A549 (cell line): ENCODE measurements at regions not wholly inside any gene's neighbourhood (a gene's known extent, or its start where the extent isn't known, plus 50 kb on each side); places are given as distances from the start of the nearest gene placed in this dataset.

ENCODE experiments used
- ATAC-seq, 2 experiments: fragments of 200-7000 bp in 1 of 2; fragments of >200 bp in 1 of 2; cut with Nextera tagmentation in 1 of 2; cut with Tn5 transposase in 1 of 2; 3 replicates each; pipeline versions ENCODE4 v1.8.0 to v1.9.1; 2018 to 2020; ENCODE audit warnings: mild to moderate bottlenecking in 1 of 2, moderate library complexity in 1 of 2
- CTCF ChIA-PET: fragments of 300-600 bp; sonication (Branson Sonifier 250); formaldehyde crosslinking; extraction: SDS; loops from one replicate; lab custom pipeline; 2021; ENCODE audit warnings: antibody characterized with exemption, inconsistent platforms; lab: Yijun Ruan, JAX
- POLR2A ChIA-PET: fragments of 350-600 bp; formaldehyde crosslinking; extraction: SDS; loops from one replicate; lab custom pipeline; 2021; ENCODE audit warnings: antibody characterized with exemption, inconsistent platforms; lab: Yijun Ruan, JAX
- DNase-seq, 2 experiments: peaks; one replicate each; pipeline versions ENCODE4 v3.0.0 to v3.0.0-alpha.2; 2011 to 2016; ENCODE audit warnings: low read depth in 1 of 2, low spot score in 1 of 2
- FAIRE-seq: peaks from 2 replicates; lab custom pipeline; 2011; peaks lifted over from hg19 to GRCh38; lab: Jason Lieb, UNC
- H3K27ac ChIP-seq, 2 experiments: fragments of >200 bp; sonication (Bioruptor Twin); formaldehyde crosslinking; 3 replicates each; pipeline ENCODE4 v1.5.1; 2016 to 2017
- H3K4me1 ChIP-seq: fragments of >200 bp; sonication (Bioruptor Twin); formaldehyde crosslinking; 3 replicates; pipeline ENCODE4 v1.6.1; 2016
- H3K4me2 ChIP-seq: fragments of >200 bp; sonication (Bioruptor Twin); formaldehyde crosslinking; 3 replicates; pipeline ENCODE4 v1.6.1; 2016
- H3K4me3 ChIP-seq: fragments of >200 bp; sonication (Bioruptor Twin); formaldehyde crosslinking; 3 replicates; pipeline ENCODE4 v1.5.1; 2016
- H3K9me3 ChIP-seq: fragments of >200 bp; sonication (Bioruptor Twin); formaldehyde crosslinking; 3 replicates; pipeline ENCODE4 v1.6.1; 2016
- CBX2 ChIP-seq: fragments of 200-600 bp; sonication (generic); IDR thresholded peaks from 2 replicates; pipeline ENCODE4 v1.6.1; 2016; ENCODE audit warnings: low read depth, mild to moderate bottlenecking, borderline replicate concordance
- CBX8 ChIP-seq: fragments of 200-600 bp; sonication (generic); IDR thresholded peaks from 2 replicates; pipeline ENCODE4 v1.6.1; 2016
- CEBPB ChIP-seq, 2 experiments: fragments of >200 bp in 1 of 2; sonication (Bioruptor Twin) in 1 of 2; formaldehyde crosslinking in 1 of 2; IDR thresholded peaks; 2 replicates each; pipeline ENCODE4 v1.6.1; 2012 to 2016
- CHD2 ChIP-seq: fragments of 150-350 bp; IDR thresholded peaks from 2 replicates; pipeline ENCODE4 v1.6.1; 2014; ENCODE audit warnings: low read length; ENCODE audit not compliant: partially characterized antibody
- CHD4 ChIP-seq: fragments of 200-600 bp; sonication (generic); IDR thresholded peaks from 2 replicates; pipeline ENCODE4 v1.6.1; 2016; ENCODE audit warnings: antibody characterized with exemption, mild to moderate bottlenecking, borderline replicate concordance
- EP300 ChIP-seq, 2 experiments: fragments of >200 bp; sonication (Bioruptor Twin); formaldehyde crosslinking; IDR thresholded peaks; 2 replicates in 1 of 2; 3 replicates in 1 of 2; pipeline ENCODE4 v1.6.1; 2016 to 2017
- FOSB ChIP-seq: fragments of 250-450 bp; sonication (Bioruptor Pico); IDR thresholded peaks from 2 replicates; pipeline ENCODE4 v1.5.0; 2020; ENCODE audit warnings: mild to moderate bottlenecking, moderate library complexity
- HDAC2 ChIP-seq: fragments of 200-600 bp; sonication (generic); IDR thresholded peaks from 2 replicates; pipeline ENCODE4 v1.6.1; 2016
- HOXB13 ChIP-seq: fragments of 250-450 bp; sonication (Bioruptor Pico); IDR thresholded peaks from 2 replicates; pipeline ENCODE4 v1.5.0; 2020; ENCODE audit warnings: low read depth, mild to moderate bottlenecking, moderate library complexity
- HOXB5 ChIP-seq: fragments of 250-450 bp; sonication (Bioruptor Pico); IDR thresholded peaks from 2 replicates; pipeline ENCODE4 v1.5.0; 2020; ENCODE audit warnings: mild to moderate bottlenecking, moderate library complexity
- JUN ChIP-seq, 2 experiments: fragments of >200 bp; sonication (Bioruptor Twin); formaldehyde crosslinking; IDR thresholded peaks; 2 replicates in 1 of 2; 3 replicates in 1 of 2; pipeline ENCODE4 v1.6.1; 2016 to 2017
- JUNB ChIP-seq: fragments of >200 bp; sonication (Bioruptor Twin); formaldehyde crosslinking; IDR thresholded peaks from 2 replicates; pipeline ENCODE4 v1.6.1; 2016
- MAFK ChIP-seq: fragments of 450-650 bp; IDR thresholded peaks from 2 replicates; pipeline ENCODE4 v1.6.1; 2014; ENCODE audit not compliant: partially characterized antibody
- POLR2AphosphoS2 ChIP-seq: conservative IDR thresholded peaks from 2 replicates; pipeline ENCODE4 v1.6.1; 2012; ENCODE audit warnings: low read length, improper control_type of control experiment, inconsistent platforms
- RARB ChIP-seq: fragments of 250-450 bp; sonication (Bioruptor Pico); IDR thresholded peaks from 2 replicates; pipeline ENCODE4 v1.8.0; 2021; ENCODE audit warnings: mild to moderate bottlenecking, moderate library complexity
- RCOR1 ChIP-seq: fragments of 150-350 bp; IDR thresholded peaks from 2 replicates; pipeline ENCODE4 v1.6.1; 2014; ENCODE audit warnings: antibody characterized with exemption, low read length, low read depth
- RFX5 ChIP-seq: fragments of 450-650 bp; IDR thresholded peaks from 2 replicates; pipeline ENCODE4 v1.7.1; 2014; ENCODE audit warnings: antibody characterized with exemption, mild to moderate bottlenecking, moderate library complexity
- SMC3 ChIP-seq: fragments of >200 bp; sonication (Bioruptor Twin); formaldehyde crosslinking; IDR thresholded peaks from 3 replicates; pipeline ENCODE4 v1.6.1; 2018; ENCODE audit warnings: inconsistent platforms
- SREBF2 ChIP-seq: fragments of 450-650 bp; IDR thresholded peaks from 2 replicates; pipeline ENCODE4 v1.6.1; 2014; ENCODE audit warnings: mild to moderate bottlenecking, moderate library complexity
- TFCP2L1 ChIP-seq: fragments of 250-450 bp; sonication (Bioruptor Pico); IDR thresholded peaks from 2 replicates; pipeline ENCODE4 v1.5.0; 2021; ENCODE audit warnings: mild to moderate bottlenecking
- TP53 ChIP-seq: fragments of 250-450 bp; sonication (Bioruptor Pico); IDR thresholded peaks from 2 replicates; pipeline ENCODE4 v1.5.0; 2021; ENCODE audit warnings: mild to moderate bottlenecking, moderate library complexity
- ZFP36 ChIP-seq: fragments of 450-650 bp; IDR thresholded peaks from 2 replicates; pipeline ENCODE4 v1.6.1; 2014; ENCODE audit warnings: borderline replicate concordance; ENCODE audit not compliant: partially characterized antibody
- ZNF302 ChIP-seq: fragments of 250-450 bp; sonication (Bioruptor Pico); IDR thresholded peaks from 2 replicates; pipeline ENCODE4 v1.9.0; 2021; ENCODE audit warnings: inconsistent platforms, mild to moderate bottlenecking, moderate library complexity
- ZSCAN20 ChIP-seq: fragments of 250-450 bp; sonication (Bioruptor Pico); IDR thresholded peaks from 2 replicates; pipeline ENCODE4 v1.8.0; 2022; ENCODE audit warnings: mild to moderate bottlenecking, moderate library complexity
- WGBS: methylation state at CpG from one replicate; pipeline ENCODE4 v1.1.6; 2017; ENCODE audit errors: missing lambda C conversion rate; 5-methylcytosine and 5-hydroxymethylcytosine counted together
- TF ChIP-seq, protein P1 (sequence below): fragments of >200 bp; sonication (Bioruptor Twin); formaldehyde crosslinking; IDR thresholded peaks from 2 replicates; pipeline ENCODE4 v1.6.1; 2016
- TF ChIP-seq, protein P2 (sequence below): fragments of 250-450 bp; sonication (Bioruptor Pico); IDR thresholded peaks from 2 replicates; pipeline ENCODE4 v1.5.0; 2021; ENCODE audit warnings: mild to moderate bottlenecking, moderate library complexity, borderline replicate concordance
- TF ChIP-seq, protein P3 (sequence below): fragments of 200-600 bp; sonication (generic); IDR thresholded peaks from 2 replicates; pipeline ENCODE4 v1.6.1; 2016; ENCODE audit warnings: antibody characterized with exemption, mild to moderate bottlenecking, moderate library complexity
- TF ChIP-seq, protein P4 (sequence below): IDR thresholded peaks from 2 replicates; pipeline ENCODE4 v1.6.1; 2012; ENCODE audit warnings: low read depth, borderline replicate concordance

DNA sequence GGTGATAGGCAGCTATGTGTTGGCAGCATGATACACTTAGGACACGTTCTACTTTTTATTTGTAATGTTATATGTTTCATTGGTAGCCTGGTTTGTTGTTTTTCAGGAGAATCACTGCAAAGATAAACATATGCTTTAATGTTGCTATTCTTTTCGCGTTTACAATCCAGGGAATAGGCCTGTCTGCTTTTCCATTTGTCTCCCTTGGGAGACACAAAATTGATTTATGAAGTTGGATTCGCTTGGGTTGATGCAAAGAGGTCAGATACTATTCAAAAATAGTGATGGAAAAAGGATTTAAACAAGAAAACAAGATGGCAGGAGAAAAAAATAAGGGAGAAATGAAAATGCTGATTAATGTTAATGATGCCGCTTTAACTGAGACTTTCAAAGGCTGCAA is 179.5 kb upstream of the SOX4 start:
- Histone ChIP-seq H3K4me3 (no peak overlapping the region), H3K4me2 (no peak overlapping the region), H3K9me3 (no peaks in the 10 kb centered on the region), H3K27ac (no peak overlapping the region)
- POLR2A ChIA-PET = no interaction called here
- 60% methylated on average over 5 of the region's 5 CpGs for WGBS
- FAIRE-seq (no peak), DNase-seq (no peak)
- TF ChIP-seq ZNF302 (CRISPR knock-in tag) (no peak), TFCP2L1 (CRISPR knock-in tag) (no peak)
- TF ChIP-seq, all 56 proteins: peak for 0
- no peak for ATAC-seq
- no peaks in the 10 kb centered on the region for H3K4me1 ChIP-seq
- CTCF ChIA-PET = no interaction called here

DNA sequence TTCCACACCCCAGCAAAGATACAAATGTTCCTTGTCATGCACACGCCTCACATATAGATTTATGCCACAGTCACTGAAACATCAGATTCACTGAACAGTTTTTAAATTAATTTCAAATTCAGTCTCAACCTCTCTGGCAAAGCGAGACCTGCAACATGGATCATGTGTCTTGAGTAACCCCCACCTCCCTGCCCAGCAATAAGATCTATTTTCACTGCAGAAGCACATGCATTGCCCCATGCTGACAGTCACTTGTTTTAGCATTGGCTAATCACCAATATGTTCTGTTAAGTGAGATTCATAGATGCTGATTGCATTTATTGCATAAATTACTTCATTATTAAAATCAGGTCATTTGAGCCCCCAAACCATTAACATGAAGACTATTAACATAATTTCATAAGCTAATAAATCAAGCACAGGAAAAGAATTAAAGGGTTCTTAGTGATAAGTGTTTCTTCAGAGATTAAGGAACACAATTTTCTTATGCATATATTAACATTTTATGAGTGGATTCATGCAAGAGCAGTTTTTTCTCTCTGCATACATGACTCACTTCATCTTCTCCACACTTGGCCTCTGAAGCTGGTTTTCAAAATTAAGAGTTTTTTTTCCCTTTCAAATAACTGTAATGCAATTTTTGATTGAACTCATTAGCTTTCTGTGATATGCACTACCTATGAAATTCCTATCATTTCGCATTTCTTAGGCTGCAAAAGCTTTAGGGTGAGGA is 173.2 kb upstream of the SOX4 start:
- FAIRE-seq = no peak
- H3K4me2 ChIP-seq = no peak overlapping the region
- 64% methylated on average over 3 of the region's 3 CpGs for WGBS
- ChIA-PET CTCF (no interaction called here), POLR2A (no interaction called here)
- H3K9me3 ChIP-seq = no peaks in the 10 kb centered on the region
- no peak for DNase-seq
- H3K4me3 ChIP-seq = no peak overlapping the region
- H3K4me1 ChIP-seq = no peaks in the 10 kb centered on the region
- no peak for ATAC-seq
- TF ChIP-seq RCOR1 = no peak
- no peak for TF ChIP-seq SMC3
- TF ChIP-seq JUN (IDR thresholded peaks at IDR 0.05) = no peak
- TF ChIP-seq CBX8 = no peak
- TF ChIP-seq, protein P1, sequence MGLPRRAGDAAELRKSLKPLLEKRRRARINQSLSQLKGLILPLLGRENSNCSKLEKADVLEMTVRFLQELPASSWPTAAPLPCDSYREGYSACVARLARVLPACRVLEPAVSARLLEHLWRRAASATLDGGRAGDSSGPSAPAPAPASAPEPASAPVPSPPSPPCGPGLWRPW = no peak
- TF ChIP-seq, protein P2, sequence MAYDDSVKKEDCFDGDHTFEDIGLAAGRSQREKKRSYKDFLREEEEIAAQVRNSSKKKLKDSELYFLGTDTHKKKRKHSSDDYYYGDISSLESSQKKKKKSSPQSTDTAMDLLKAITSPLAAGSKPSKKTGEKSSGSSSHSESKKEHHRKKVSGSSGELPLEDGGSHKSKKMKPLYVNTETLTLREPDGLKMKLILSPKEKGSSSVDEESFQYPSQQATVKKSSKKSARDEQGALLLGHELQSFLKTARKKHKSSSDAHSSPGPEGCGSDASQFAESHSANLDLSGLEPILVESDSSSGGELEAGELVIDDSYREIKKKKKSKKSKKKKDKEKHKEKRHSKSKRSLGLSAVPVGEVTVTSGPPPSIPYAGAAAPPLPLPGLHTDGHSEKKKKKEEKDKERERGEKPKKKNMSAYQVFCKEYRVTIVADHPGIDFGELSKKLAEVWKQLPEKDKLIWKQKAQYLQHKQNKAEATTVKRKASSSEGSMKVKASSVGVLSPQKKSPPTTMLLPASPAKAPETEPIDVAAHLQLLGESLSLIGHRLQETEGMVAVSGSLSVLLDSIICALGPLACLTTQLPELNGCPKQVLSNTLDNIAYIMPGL = no peak
- TF ChIP-seq CHD2 = no peak
- no peak for TF ChIP-seq TP53 (CRISPR knock-in tag)
- TF ChIP-seq HDAC2 = no peak
- TF ChIP-seq ZSCAN20 (CRISPR knock-in tag) = no peak
- TF ChIP-seq EP300 (IDR thresholded peaks at IDR 0.05) = no peak
- no peak for TF ChIP-seq HOXB13 (CRISPR knock-in tag)
- TF ChIP-seq CBX2 = no peak
- TF ChIP-seq, protein P3, sequence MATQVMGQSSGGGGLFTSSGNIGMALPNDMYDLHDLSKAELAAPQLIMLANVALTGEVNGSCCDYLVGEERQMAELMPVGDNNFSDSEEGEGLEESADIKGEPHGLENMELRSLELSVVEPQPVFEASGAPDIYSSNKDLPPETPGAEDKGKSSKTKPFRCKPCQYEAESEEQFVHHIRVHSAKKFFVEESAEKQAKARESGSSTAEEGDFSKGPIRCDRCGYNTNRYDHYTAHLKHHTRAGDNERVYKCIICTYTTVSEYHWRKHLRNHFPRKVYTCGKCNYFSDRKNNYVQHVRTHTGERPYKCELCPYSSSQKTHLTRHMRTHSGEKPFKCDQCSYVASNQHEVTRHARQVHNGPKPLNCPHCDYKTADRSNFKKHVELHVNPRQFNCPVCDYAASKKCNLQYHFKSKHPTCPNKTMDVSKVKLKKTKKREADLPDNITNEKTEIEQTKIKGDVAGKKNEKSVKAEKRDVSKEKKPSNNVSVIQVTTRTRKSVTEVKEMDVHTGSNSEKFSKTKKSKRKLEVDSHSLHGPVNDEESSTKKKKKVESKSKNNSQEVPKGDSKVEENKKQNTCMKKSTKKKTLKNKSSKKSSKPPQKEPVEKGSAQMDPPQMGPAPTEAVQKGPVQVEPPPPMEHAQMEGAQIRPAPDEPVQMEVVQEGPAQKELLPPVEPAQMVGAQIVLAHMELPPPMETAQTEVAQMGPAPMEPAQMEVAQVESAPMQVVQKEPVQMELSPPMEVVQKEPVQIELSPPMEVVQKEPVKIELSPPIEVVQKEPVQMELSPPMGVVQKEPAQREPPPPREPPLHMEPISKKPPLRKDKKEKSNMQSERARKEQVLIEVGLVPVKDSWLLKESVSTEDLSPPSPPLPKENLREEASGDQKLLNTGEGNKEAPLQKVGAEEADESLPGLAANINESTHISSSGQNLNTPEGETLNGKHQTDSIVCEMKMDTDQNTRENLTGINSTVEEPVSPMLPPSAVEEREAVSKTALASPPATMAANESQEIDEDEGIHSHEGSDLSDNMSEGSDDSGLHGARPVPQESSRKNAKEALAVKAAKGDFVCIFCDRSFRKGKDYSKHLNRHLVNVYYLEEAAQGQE = no peak
- TF ChIP-seq, all 56 proteins: peak for 0
- H3K27ac ChIP-seq = no peak overlapping the region

DNA sequence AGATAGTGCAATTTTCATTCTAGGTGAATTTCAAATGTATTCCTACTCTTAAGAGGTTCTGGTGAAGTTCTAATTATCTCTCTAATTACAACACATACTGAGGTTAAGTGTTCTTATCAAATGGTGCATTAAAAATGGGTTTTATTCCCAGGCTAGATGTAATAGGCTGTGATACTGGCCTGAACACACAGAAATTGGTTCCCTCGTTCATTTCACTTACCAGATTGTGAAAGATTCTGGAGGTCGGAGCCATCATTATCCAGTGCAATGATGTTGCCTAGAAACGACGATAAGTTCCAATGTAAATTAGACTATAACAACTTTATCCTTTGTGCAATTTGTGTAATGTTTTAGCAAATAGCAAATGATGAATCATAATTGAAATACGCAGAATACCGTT is 172.6 kb upstream of the SOX4 start:
- DNase-seq (no peak), ATAC-seq (no peak), FAIRE-seq (no peak)
- CTCF ChIA-PET = no interaction called here
- POLR2A ChIA-PET = no interaction called here
- Histone ChIP-seq H3K4me2 (no peak overlapping the region), H3K4me1 (no peaks in the 10 kb centered on the region), H3K9me3 (no peaks in the 10 kb centered on the region; the same call in 2 of the 3 replicates), H3K27ac (no peak overlapping the region), H3K4me3 (no peak overlapping the region)
- TF ChIP-seq RFX5 (no peak), TP53 (CRISPR knock-in tag) (no peak), JUNB (no peak), RARB (no peak), MAFK (no peak), CBX2 (no peak), CHD4 (no peak), CBX8 (no peak), CEBPB (IDR thresholded peaks at IDR 0.05) (no peak), POLR2AphosphoS2 (no peak), SREBF2 (no peak), ZFP36 (no peak), FOSB (CRISPR knock-in tag) (no peak), HOXB5 (CRISPR knock-in tag) (no peak), ZNF302 (CRISPR knock-in tag) (no peak)
- TF ChIP-seq, protein P4, sequence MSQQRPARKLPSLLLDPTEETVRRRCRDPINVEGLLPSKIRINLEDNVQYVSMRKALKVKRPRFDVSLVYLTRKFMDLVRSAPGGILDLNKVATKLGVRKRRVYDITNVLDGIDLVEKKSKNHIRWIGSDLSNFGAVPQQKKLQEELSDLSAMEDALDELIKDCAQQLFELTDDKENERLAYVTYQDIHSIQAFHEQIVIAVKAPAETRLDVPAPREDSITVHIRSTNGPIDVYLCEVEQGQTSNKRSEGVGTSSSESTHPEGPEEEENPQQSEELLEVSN = no peak
- 47% methylated on average over 6 of the region's 6 CpGs for whole genome bisulfite sequencing
